GM23248 (cell line): ENCODE measurements at regions not wholly inside any gene's neighbourhood (a gene's known extent, or its start where the extent isn't known, plus 50 kb on each side); places are given as distances from the start of the nearest gene placed in this dataset.

Experiments
- EZH2 ChIP-seq: fragments of 200-600 bp; sonication (generic); IDR thresholded peaks from 2 replicates; pipeline ENCODE4 v1.6.1; 2018; ENCODE audit warnings: antibody characterized with exemption, mild to moderate bottlenecking; ENCODE audit not compliant: insufficient read depth, poor library complexity, severe bottlenecking
- EZH2phosphoT487 ChIP-seq: fragments of 200-600 bp; sonication (generic); IDR thresholded peaks from 2 replicates; pipeline ENCODE4 v1.6.1; 2018; ENCODE audit warnings: antibody characterized with exemption, moderate library complexity, mild to moderate bottlenecking, low read depth; ENCODE audit not compliant: insufficient read depth

DNA sequence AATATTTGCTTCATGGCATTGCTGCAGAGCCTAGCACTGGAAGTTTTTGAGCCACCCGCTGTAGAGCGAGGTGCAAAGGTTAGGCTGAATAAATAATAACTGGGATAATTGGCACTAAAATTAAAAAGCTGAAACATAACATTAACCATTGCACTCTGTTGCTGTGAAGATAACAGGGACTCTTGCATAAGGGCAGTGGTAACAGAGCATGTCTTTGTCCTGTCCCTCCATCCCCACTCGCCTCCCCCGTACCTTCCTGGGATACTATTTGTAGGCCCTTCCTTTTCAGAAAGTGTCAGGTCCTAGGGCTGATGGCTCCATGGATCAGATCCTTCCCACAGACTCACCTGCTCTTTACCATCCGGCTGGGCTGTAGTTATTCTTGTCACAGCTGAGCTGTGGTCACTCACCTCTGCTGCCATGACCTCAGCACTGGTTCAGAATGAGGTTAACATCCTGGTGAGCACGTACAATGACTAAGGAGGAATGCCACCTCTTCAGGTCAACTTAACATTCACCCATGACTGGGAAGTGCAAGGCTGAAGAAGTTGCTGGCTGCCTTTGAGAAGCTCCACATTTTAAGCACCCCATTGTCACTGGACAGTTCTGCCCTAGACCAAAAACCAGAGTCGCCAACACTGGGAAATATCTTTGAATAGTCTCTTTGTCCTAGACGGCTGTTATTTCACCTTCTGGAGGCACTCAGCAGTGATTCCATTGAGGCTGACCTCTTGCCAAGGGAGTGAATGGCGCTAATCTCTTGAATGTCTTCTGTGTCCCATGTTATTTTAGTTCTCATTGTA is 103.2 kb upstream of the KIRREL3 start:
- TF ChIP-seq EZH2phosphoT487, result no peak
- no peak for TF ChIP-seq EZH2
